CD4-positive, alpha-beta T cell treated with Interleukin-4 for 4 hours (primary cell): ENCODE measurements at regions not wholly inside any gene's neighbourhood (a gene's known extent, or its start where the extent isn't known, plus 50 kb on each side); places are given as distances from the start of the nearest gene placed in this dataset.
"Not testable (repeated sequence)": the region's sequence is repeated elsewhere in the genome, so short reads cannot be mapped to it uniquely, and the experiment has no call there.

ENCODE experiments used
- DNase-seq: peaks from one replicate; pipeline ENCODE4 v3.0.0-alpha.2; 2020

- no peak for DNase-seq
These were observed 298.5 kb upstream of the PROX1 start for GRCh38 chr1:213689260-213689659.

- DNase-seq = no peak
These were observed 297.3 kb upstream of the PROX1 start for GRCh38 chr1:213690341-213690917.

GRCh38 chr1:213692321-213692720, 295.5 kb upstream of the PROX1 start:
- DNase-seq = no peak

- no peak for DNase-seq
These were observed 293.9 kb upstream of the PROX1 start for GRCh38 chr1:213693864-213694263.

GRCh38 chr1:213697192-213697802, 290.5 kb upstream of the PROX1 start:
- no peak for DNase-seq

- no peak for DNase-seq
These were observed 289.6 kb upstream of the PROX1 start for GRCh38 chr1:213698092-213698702.

GRCh38 chr1:213702703-213703102, 285.1 kb upstream of the PROX1 start:
- no peak for DNase-seq

- DNase-seq = no peak
These were observed 282.8 kb upstream of the PROX1 start for GRCh38 chr1:213704941-213705340.

GRCh38 chr1:213711833-213712490, 275.8 kb upstream of the PROX1 start:
- DNase-seq = not testable (repeated sequence)

- no peak for DNase-seq
These were observed 273.1 kb upstream of the PROX1 start for GRCh38 chr1:213714645-213715044.

- no peak for DNase-seq
These were observed 272.6 kb upstream of the PROX1 start for GRCh38 chr1:213715182-213715581.

GRCh38 chr1:213719462-213719861, 268.3 kb upstream of the PROX1 start:
- no peak for DNase-seq

- DNase-seq = no peak
These were observed 267.7 kb upstream of the PROX1 start for GRCh38 chr1:213720032-213720431.

- DNase-seq = no peak
These were observed 264.6 kb upstream of the PROX1 start for GRCh38 chr1:213723187-213723586.

GRCh38 chr1:213724640-213725536, 262.9 kb upstream of the PROX1 start:
- DNase-seq = no peak

GRCh38 chr1:213727853-213728592, 259.8 kb upstream of the PROX1 start:
- DNase-seq = no peak

- DNase-seq = no peak
These were observed 258.9 kb upstream of the PROX1 start for GRCh38 chr1:213728593-213729536.

GRCh38 chr1:213733705-213734104, 254.1 kb upstream of the PROX1 start:
- DNase-seq = no peak

GRCh38 chr1:213737398-213738035, 250.3 kb upstream of the PROX1 start:
- no peak for DNase-seq

- no peak for DNase-seq
These were observed 249.1 kb upstream of the PROX1 start for GRCh38 chr1:213738658-213739057.

GRCh38 chr1:213742992-213743391, 244.8 kb upstream of the PROX1 start:
- no peak for DNase-seq
